Myocyte (in vitro differentiated cells): ENCODE measurements at regions not wholly inside any gene's neighbourhood (a gene's known extent, or its start where the extent isn't known, plus 50 kb on each side); places are given as distances from the start of the nearest gene placed in this dataset.
A peak's percentile ranks its signal among the peaks of the same experiment; 100 is the strongest.

Experiments
- DNase-seq: peaks from one replicate; pipeline ENCODE4 v3.0.0-alpha.2; 2012; ENCODE audit warnings: low read depth

DNA sequence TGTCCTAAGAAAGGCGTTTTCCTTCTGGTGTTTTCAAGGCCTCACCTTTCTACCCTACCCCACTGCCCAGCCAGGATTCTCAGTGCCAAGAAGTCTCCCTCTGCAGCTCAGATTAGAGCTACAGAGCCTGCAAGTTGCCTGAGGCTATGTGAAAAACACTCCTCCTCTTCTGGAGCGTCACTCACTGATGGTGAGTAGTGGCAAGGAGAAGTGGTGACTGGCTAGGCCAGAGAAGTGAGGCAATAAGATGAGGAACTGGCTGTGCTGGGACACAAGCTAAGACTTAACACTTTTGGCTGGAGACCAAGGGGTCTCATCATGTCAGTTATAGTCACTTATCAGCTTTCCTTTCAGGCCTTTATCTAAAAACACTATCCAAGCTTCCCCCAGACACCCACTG is 86.7 kb upstream of the PRKAR2B start:
- DNase-seq = no peak

DNA sequence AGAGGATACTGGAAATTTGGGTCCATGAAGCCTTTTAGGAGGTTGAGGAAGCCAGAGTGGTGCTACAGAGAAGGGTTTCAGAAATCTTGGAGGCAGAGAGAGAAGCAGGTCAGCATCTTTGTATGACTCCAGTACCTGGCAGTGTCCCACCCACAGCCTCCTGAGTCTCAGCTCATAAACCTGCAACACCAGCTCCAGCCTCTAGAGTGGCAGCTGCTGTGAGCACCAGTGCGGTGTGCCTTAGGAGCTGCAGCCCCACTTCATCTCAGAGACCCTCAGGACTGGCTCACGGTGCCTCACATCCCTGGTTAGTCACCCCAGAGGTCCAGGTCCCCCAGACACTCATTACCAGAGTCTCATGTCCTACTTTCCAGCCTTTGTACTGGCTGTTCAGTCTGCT is 84.8 kb upstream of the PRKAR2B start:
- no peak for DNase-seq

DNA sequence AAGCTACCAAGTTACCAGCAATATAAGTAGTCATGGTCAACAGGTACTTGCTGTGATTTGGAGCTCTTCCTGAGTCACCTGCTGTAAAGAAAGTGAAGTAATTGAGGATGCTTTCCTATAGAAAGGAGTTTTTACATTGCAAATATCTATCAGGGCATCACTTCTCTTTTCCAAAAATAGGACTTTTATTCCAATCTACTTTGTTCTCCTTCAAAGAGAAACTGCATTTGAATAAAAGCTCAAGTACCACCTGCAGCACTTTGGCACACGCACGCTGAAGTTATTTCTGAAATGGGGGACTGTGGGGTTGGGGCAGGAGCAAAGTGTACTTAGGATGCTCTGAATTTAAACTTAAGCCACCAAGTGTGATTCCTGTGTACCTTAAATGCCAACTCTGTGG is 81.8 kb upstream of the PRKAR2B start:
- DNase-seq = no peak

DNA sequence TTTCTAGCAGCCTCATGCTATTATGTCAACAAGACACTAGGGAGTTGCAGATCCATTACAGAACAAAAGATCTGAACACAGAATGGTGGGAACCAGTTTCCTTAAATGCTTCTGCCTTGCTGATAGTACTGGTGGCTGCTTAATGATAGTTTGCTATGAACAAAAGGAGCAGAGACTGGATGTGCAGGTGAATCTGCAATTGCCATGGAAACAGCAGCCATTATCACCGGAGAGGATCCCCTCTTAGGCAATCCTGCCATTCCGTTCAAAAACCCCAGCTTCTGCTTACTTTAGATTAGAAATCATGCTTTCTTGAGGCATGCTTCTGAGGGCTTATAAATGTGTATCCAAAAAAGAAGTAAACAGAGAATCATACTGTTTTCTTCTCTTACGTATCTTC is 80.0 kb upstream of the PRKAR2B start:
- DNase-seq = no peak

DNA sequence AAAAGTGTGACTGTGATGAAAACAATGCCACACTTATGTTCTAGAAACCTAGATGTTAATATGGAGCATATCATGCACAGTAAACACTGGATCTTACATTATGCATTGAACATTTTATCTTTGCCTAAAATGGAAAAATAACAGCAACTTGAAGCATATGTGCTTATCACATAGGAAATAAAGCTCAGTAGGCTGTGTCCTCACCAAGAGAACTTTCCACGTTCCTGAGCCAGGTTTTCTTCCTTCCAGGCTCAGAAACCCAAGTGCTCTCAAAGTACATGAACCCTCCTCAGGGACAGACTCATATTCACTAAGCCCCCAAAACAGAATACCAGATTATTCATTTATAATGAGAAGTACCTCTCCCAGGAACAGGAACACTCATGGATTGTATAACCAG is 79.4 kb upstream of the PRKAR2B start:
- DNase-seq = no peak

DNA sequence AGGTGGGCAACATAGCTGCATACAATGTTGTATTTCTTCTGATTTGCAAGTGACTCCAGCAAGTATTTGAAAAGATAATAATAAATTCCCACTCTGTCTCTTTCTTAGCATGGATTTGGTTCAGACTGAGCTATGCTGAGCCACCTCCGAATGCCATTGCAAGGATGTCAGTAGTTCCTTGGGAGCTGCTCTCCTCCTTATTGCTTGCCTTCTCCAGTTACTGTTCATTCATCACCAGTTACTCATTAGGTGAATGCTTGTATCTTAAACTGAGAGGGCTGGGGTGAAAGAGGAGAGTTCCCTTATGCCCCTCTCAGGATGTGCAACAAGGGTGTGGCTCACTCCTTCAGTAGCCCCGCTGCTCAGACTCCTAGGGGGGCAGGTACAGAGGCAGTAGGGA is 78.4 kb upstream of the PRKAR2B start:
- DNase-seq = no peak

DNA sequence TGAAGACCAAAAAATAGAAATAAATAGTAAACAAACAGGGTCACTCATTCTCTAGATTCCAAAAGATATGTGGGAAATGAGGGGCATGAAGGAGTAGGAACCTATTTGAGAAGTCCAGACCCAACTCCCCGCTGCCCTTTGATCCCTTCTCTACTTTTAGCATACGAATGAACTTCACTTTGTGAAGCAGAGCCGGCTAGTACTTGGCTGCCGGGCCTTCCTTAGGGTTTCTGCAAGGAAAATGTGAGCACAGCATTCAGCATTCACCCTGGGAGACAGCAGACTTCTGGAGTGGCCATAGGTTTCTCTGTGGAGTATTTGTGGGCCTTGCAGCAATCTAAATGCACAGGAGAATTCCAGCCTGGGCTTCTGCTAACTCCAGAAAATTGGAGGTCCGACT is 76.3 kb upstream of the PRKAR2B start:
- no peak for DNase-seq

DNA sequence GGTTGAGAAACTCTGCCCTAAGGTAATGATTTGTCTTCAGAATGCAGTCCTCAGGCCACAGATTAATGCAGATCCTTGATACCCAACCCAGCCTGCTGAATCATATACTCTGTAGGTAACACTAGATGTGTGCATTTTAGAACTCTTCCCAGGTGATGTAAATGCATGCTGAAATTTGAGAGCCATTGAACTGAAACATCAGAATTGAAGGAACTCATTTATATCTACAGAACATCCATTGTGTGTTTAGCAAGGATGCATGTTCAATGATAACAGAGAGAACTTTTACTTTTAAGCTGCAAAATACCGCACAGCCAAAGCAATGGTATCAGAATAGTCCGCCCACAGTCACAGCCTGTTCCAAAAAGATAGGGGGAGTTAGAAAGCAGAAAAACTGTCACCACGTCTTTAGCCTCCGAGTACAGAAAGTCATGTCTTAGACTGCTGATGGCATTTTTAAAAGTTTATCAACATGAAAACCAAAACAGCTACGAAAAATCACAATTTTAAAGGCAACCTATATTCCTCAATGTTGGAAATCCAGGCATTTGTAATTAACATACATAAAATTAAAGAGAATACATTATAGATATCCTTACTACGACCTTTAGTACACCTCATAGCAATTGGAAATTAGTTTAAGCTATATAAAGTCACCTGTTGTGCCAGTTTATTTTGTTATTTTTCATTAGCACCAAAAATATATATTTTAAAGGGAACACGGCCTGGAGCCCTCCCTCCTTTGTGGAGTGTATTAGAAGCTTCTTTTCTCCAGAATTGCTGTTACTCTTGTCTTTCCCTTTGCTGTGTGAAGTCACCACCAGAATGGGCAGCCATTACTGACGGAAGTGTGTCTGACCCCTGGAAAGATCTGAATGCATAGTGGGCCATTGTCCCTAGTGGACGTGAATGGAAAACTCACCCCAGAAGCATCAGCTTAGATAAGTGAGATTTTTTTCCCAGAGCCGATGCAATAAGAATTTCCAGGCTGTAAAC is 65.8 kb upstream of the PRKAR2B start:
- no peak for DNase-seq

DNA sequence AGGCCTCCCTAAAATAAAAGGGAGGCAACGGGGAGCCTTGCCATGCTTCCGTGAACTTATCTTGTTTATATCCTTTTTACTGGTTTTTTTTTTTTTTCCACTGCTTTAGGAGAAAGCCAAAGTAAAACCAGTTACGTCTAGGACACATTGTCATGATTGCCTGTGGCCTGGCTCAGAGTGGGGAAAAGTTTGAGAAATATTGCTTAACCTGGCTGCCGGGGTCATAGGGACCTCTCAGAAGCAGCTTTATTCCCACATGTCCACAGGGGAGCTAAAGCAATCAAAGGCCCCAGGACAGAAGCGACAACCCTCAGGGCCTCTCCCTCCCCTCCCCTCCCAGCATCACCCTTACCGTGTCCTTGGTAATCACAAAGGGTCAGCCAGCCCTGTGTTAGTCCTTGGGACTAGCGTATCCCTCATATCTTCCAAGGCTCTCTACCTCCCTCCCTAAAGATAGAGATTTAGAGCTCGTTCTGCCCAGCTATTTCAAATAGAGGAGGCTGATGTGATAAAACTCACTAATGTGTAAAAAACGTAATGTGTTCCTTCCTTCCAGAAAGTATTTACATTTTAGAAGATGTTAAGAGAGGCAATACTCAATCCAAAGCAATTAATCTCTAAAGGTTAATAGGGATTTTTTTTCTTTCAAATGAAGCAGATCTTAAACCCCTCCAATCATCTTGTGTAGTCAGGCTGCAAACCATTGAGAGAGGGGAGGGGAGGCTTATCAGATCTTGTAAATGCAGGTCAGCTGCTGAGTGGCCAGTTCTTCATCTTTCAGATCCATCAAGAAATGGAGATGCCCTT is 64.8 kb upstream of the PRKAR2B start:
- DNase-seq = no peak

DNA sequence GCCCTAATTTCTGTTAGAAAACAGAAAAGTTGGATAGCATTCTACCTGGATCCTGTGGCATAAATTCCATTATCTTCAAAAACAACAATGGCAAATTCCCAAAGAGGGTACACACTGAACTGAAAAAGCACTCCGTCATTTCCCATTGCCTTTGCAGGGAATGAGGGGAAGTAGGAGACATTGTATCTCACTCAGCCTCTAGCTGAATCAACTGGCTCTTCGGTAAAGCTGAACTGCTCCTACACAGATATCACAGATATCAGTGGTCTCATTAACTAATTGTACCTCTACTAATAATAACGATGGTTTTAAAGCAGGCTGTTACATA is 64.2 kb upstream of the PRKAR2B start:
- DNase-seq = no peak

DNA sequence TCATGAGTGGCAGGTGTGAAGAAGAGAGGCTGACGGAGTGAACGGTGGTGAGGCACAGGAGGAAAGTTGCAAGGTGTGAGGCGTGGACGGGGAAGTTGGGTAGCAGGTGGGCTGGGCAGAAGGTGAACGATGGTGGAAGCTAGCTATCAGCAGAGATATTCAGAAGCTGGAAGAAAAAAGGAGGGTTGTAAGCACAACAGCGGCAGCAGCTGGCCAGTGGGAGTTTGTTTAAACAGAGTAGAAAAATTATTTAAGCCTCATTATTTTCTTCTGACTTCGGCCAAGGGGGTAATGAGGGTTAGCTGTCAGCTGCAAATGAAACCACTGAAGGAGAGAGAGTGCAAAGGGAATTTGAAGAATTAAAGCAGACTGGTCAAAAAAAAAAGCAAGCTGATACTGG is 62.1 kb upstream of the PRKAR2B start:
- no peak for DNase-seq

DNA sequence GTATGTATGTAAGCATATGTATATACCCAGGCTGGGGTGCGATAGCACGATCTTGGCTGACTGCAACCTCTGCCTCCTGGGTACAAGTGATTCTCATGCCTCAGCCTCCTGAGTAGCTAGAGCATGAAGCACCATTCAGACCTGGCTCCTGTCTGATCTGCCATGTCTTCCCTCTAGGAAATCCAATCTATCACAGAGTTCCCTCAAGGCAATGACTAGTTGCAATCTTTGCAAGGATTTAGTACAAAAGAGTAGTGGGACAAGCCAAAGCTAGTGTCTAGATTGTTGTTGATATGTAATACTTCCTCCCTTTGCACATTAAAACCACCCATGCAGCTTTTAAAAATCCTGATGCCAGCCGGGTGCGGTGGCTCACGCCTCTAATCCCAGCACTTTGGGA is 60.5 kb upstream of the PRKAR2B start:
- DNase-seq = no peak

DNA sequence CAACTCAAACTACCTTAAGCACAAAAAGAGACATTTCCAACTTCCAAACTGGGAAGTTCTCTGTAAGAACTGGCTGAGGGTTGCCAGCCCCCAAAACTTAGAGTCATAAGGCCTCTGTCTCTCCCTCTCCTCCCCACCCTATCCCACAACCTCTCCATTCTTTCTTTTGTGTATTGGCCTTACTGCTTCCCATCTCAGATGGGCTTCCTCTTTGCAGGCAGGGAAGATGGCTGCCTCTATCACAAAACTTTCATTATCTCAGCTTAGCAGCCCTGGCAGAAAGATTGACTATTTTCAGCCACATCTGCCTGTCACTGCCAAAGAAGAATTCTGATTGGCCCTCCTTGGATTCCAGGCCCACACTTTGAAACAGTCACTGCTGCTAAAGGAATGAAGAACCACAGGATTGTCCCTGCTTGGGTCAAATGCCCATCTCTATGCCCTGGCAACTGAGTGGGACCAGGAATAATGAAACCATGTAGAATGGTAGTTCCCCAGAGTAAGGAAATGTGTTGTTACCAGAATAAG is 58.0 kb upstream of the PRKAR2B start:
- DNase-seq = peak; percentile 14

DNA sequence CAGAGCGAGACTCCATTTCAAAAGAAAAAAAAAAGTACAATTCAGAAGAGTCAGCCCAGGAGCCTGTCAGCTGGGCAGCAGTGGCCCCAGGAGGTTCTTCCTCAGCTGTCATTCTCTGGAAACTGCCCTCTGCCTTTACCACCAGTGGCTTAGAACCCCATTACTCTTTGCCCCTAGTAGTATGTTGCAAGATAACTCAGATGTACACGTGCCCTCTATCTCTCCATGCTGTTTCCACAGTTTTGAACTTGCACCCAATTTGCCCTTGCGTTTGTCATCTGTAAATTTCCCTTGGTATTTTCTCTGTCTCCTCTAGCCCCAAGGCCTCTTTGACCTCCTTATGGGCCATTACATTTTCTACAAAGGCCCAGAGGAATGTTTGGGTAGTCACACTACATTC is 56.7 kb upstream of the PRKAR2B start:
- no peak for DNase-seq

DNA sequence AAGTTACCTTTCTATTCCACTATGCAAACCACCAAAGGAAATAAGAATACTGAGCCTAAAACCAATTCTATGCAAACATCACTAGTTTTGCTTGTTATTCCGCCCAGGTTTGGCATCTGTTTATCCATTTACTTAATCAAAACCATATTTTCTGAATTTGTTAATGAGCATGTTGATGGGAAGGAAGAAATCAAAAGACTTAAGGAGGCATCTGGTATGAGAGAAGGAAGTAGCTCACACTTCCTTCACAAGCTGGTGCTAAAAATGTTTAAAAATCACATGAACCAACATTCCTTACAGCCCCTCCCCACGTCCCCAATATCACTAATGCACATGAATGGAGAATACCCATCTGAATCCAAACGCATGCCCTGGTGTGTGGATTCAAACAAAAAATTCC is 52.0 kb upstream of the PRKAR2B start:
- no peak for DNase-seq
